Smooth muscle cell (in vitro differentiated cells): ENCODE measurements at regions not wholly inside any gene's neighbourhood (a gene's known extent, or its start where the extent isn't known, plus 50 kb on each side); places are given as distances from the start of the nearest gene placed in this dataset.

Experiments
- DNase-seq: peaks from one replicate; lab custom pipeline; 2025; ENCODE audit not compliant: unreplicated experiment; lab: John Stamatoyannopoulos, UW
- H2AFZ ChIP-seq: fragments of 200-600 bp; sonication (generic); 2 replicates; pipeline ENCODE4 v1.6.0; 2016; ENCODE audit warnings: antibody characterized with exemption, low read depth, mild to moderate bottlenecking
- H3F3A ChIP-seq: fragments of 200-600 bp; sonication (generic); 2 replicates; pipeline ENCODE4 v1.6.0; 2017; ENCODE audit warnings: antibody characterized with exemption, low read depth
- H3K27ac ChIP-seq: fragments of 200-600 bp; sonication (generic); 2 replicates; pipeline ENCODE4 v1.5.1; 2016; ENCODE audit warnings: low read depth, mild to moderate bottlenecking
- H3K27me3 ChIP-seq: fragments of 200-600 bp; sonication (generic); 2 replicates; pipeline ENCODE4 v1.6.1; 2016; ENCODE audit warnings: low read depth, mild to moderate bottlenecking
- H3K36me3 ChIP-seq: fragments of 200-600 bp; sonication (generic); 2 replicates; pipeline ENCODE4 v1.5.1; 2016; ENCODE audit warnings: low read depth
- H3K4me1 ChIP-seq: fragments of 200-600 bp; sonication (generic); 2 replicates; pipeline ENCODE4 v1.5.1; 2016; ENCODE audit warnings: low read depth
- H3K4me2 ChIP-seq: fragments of 200-600 bp; sonication (generic); 2 replicates; pipeline ENCODE4 v1.6.0; 2016; ENCODE audit warnings: mild to moderate bottlenecking
- H3K4me3 ChIP-seq: fragments of 200-600 bp; sonication (generic); 2 replicates; pipeline ENCODE4 v1.5.1; 2016; ENCODE audit warnings: mild to moderate bottlenecking
- H3K79me2 ChIP-seq: fragments of 200-600 bp; sonication (generic); 2 replicates; pipeline ENCODE4 v1.6.0; 2016; ENCODE audit warnings: low read depth, mild to moderate bottlenecking
- H3K9ac ChIP-seq: fragments of 200-600 bp; sonication (generic); 2 replicates; pipeline ENCODE4 v1.6.0; 2016; ENCODE audit warnings: low read depth
- H3K9me3 ChIP-seq: fragments of 200-600 bp; sonication (generic); replicated peaks from 2 replicates; pipeline ENCODE4 v1.5.1; 2016; ENCODE audit warnings: low read depth
- H4K20me1 ChIP-seq: fragments of 200-600 bp; sonication (generic); 2 replicates; pipeline ENCODE4 v1.6.0; 2016; ENCODE audit warnings: low read depth
- WGBS: methylation state at CpG from one replicate; pipeline ENCODE4 v1.1.7; 2016; ENCODE audit warnings: low lambda C conversion rate; 5-methylcytosine and 5-hydroxymethylcytosine counted together
- TF ChIP-seq, protein P1 (sequence below): fragments of 200-600 bp; sonication (generic); IDR thresholded peaks from 2 replicates; pipeline ENCODE4 v1.5.1; 2017; ENCODE audit warnings: borderline replicate concordance, mild to moderate bottlenecking, antibody characterized with exemption; ENCODE audit not compliant: insufficient read depth, poor library complexity, severe bottlenecking

- Histone ChIP-seq H3K9me3 (no peaks in the 10 kb centered on the region), H2AFZ (no peak overlapping the region), H3K36me3 (no peaks in the 10 kb centered on the region), H3K4me3 (no peak overlapping the region), H4K20me1 (no peaks in the 10 kb centered on the region), H3K4me1 (peaks cover 27% of the 10 kb centered on the region), H3K27ac (peak overlapping the region; percentile 65), H3K27me3 (no peaks in the 10 kb centered on the region), H3K9ac (no peak overlapping the region), H3K79me2 (peaks cover 3% of the 10 kb centered on the region), H3K4me2 (peak overlapping the region; percentile 37), H3F3A (no peaks in the 10 kb centered on the region)
- TF ChIP-seq, protein P1, sequence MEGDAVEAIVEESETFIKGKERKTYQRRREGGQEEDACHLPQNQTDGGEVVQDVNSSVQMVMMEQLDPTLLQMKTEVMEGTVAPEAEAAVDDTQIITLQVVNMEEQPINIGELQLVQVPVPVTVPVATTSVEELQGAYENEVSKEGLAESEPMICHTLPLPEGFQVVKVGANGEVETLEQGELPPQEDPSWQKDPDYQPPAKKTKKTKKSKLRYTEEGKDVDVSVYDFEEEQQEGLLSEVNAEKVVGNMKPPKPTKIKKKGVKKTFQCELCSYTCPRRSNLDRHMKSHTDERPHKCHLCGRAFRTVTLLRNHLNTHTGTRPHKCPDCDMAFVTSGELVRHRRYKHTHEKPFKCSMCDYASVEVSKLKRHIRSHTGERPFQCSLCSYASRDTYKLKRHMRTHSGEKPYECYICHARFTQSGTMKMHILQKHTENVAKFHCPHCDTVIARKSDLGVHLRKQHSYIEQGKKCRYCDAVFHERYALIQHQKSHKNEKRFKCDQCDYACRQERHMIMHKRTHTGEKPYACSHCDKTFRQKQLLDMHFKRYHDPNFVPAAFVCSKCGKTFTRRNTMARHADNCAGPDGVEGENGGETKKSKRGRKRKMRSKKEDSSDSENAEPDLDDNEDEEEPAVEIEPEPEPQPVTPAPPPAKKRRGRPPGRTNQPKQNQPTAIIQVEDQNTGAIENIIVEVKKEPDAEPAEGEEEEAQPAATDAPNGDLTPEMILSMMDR: no peak
- DNase-seq: no peak
Measured at GRCh38 chr1:222924136-222924706, 109.4 kb downstream of the DISP1 start.

DNA sequence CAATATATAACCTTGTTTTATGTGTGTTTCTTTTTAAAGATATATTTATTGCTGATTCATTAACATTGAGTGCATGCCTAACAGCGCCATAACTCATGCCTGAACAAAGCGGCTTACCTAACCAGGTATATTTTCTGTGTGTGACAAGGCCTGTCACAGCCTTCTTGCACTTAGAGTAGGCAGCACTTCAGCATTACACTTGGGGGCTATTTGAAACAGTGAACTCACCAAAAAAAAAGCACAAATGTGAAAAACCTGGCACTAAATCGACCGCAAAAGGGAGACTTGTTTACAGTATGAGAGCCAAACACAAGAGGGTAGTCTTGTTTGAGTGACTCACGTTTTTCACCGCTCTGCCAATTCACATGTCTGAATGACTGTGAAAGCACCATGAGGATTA, 111.7 kb downstream of the DISP1 start:
- Histone ChIP-seq H3K4me1 (peaks cover 41% of the 10 kb centered on the region), H2AFZ (no peak overlapping the region), H3K9me3 (no peaks in the 10 kb centered on the region), H3K27me3 (no peaks in the 10 kb centered on the region), H3K4me3 (no peak overlapping the region), H3F3A (no peaks in the 10 kb centered on the region), H3K79me2 (peaks cover 26% of the 10 kb centered on the region), H3K36me3 (no peaks in the 10 kb centered on the region), H4K20me1 (no peaks in the 10 kb centered on the region), H3K9ac (no peak overlapping the region), H3K27ac (no peak overlapping the region), H3K4me2 (no peak overlapping the region)
- no peak for DNase-seq
- TF ChIP-seq, protein P1: no peak
- WGBS: 74% methylated on average over 6 of the region's 6 CpGs

GRCh38 chr1:222927031-222927430, 112.2 kb downstream of the DISP1 start:
- no peaks in the 10 kb centered on the region for H3F3A ChIP-seq
- no peak overlapping the region for H3K4me2 ChIP-seq
- no peaks in the 10 kb centered on the region for H3K27me3 ChIP-seq
- no peaks in the 10 kb centered on the region for H3K36me3 ChIP-seq
- TF ChIP-seq, protein P1: no peak
- H4K20me1 ChIP-seq: no peaks in the 10 kb centered on the region
- peaks cover 31% of the 10 kb centered on the region for H3K79me2 ChIP-seq
- H2AFZ ChIP-seq: no peak overlapping the region
- no peak overlapping the region for H3K27ac ChIP-seq
- no peak for DNase-seq
- H3K9me3 ChIP-seq: no peaks in the 10 kb centered on the region
- H3K9ac ChIP-seq: no peak overlapping the region
- no peak overlapping the region for H3K4me3 ChIP-seq
- WGBS: 97% methylated on average over 4 of the region's 4 CpGs
- H3K4me1 ChIP-seq: peaks cover 41% of the 10 kb centered on the region

DNA sequence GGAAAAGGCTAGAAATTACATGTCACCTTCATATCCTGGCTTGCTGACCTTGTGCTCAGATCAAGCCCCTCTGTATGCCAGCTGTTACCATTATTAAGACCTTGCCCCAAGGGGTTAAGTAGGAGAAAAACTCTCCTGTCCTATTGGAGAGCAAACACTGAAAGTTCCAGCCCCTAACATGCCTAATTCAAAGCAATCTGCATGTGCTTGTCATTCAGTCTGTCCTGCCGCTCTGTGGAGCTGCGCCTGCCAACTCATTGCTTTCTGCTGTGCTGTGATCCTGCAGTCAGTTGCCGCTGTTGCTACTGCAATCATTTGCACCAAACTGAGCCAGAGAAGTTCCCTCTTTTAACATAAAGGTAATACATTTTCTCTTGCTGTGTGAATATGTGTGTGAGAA, 113.4 kb downstream of the DISP1 start:
- peak overlapping the region; percentile 80 for H3K4me2 ChIP-seq
- WGBS: 6% methylated on average over 3 of the region's 3 CpGs

More for the DNA sequence above, 113.4 kb downstream of the DISP1 start:
- TF ChIP-seq, protein P1: no peak
- Histone ChIP-seq H4K20me1 (peaks cover 3% of the 10 kb centered on the region), H3K9ac (peak overlapping the region; percentile 51), H3K36me3 (no peaks in the 10 kb centered on the region), H3K79me2 (peaks cover 42% of the 10 kb centered on the region), H2AFZ (peak overlapping the region; percentile 38), H3K27ac (peak overlapping the region; percentile 64), H3F3A (no peaks in the 10 kb centered on the region), H3K9me3 (no peaks in the 10 kb centered on the region), H3K4me1 (peaks cover 39% of the 10 kb centered on the region), H3K27me3 (no peaks in the 10 kb centered on the region), H3K4me3 (peak overlapping the region; percentile 48)
- no peak for DNase-seq
